ENCODE measurements at regions not wholly inside any gene's neighbourhood (a gene's known extent, or its start where the extent isn't known, plus 50 kb on each side); places are given as distances from the start of the nearest gene placed in this dataset.

GRCh38 chr6:21836772-21837425 is 243.3 kb downstream of the SOX4 start:
- ATAC-seq (no peak), DNase-seq (no peak), FAIRE-seq (no peak)
- Histone ChIP-seq H3K27me3 (no peaks in the 10 kb centered on the region), H3K36me3 (no peaks in the 10 kb centered on the region), H3K9me3 (no peaks in the 10 kb centered on the region), H3K27ac (no peak overlapping the region), H3K4me3 (no peak overlapping the region), H3K4me1 (no peaks in the 10 kb centered on the region)
- no peak for TF ChIP-seq CTCF (IDR thresholded peaks at IDR 0.05)
- intact Hi-C loops (cut with DNase I): no loop called here
- 66% methylated on average over 6 of the region's 6 CpGs for WGBS, 2 donors

- Histone ChIP-seq H3K9me3 (no peaks in the 10 kb centered on the region), H3K4me1 (no peaks in the 10 kb centered on the region), H3K27me3 (no peaks in the 10 kb centered on the region), H3K27ac (no peak overlapping the region), H3K36me3 (no peaks in the 10 kb centered on the region), H3K4me3 (no peak overlapping the region)
- FAIRE-seq (no peak), ATAC-seq (no peak), DNase-seq (no peak)
- TF ChIP-seq CTCF (IDR thresholded peaks at IDR 0.05): no peak
- 58 to 74% methylated on average over 2 of the region's 2 CpGs for WGBS, 2 donors
- intact Hi-C loops (cut with DNase I): no loop called here
Measured at GRCh38 chr6:21840428-21840827, 246.9 kb downstream of the SOX4 start.

GRCh38 chr6:21842875-21843645 is 249.5 kb downstream of the SOX4 start:
- DNase-seq (no peak), ATAC-seq (peak in 2 of 4 donors; percentile 17 to 74), FAIRE-seq (no peak)
- Histone ChIP-seq H3K36me3 (no peaks in the 10 kb centered on the region), H3K4me3 (no peak overlapping the region), H3K9me3 (no peaks in the 10 kb centered on the region), H3K4me1 (no peaks in the 10 kb centered on the region), H3K27me3 (no peaks in the 10 kb centered on the region), H3K27ac (no peak overlapping the region)
- intact Hi-C loops (cut with DNase I): no loop called here
- TF ChIP-seq CTCF (IDR thresholded peaks at IDR 0.05): no peak
- 53 to 60% methylated on average over 1 of the region's 1 CpG for WGBS, 2 donors

- no peak overlapping the region for H3K27ac ChIP-seq
- TF ChIP-seq CTCF (IDR thresholded peaks at IDR 0.05): no peak
- no peak overlapping the region for H3K4me3 ChIP-seq
- DNase-seq (no peak), ATAC-seq (no peak), FAIRE-seq (no peak)
- intact Hi-C loops (cut with DNase I): no loop called here
- no peaks in the 10 kb centered on the region for H3K36me3 ChIP-seq
- no peaks in the 10 kb centered on the region for H3K9me3 ChIP-seq
- H3K4me1 ChIP-seq: no peaks in the 10 kb centered on the region
- 71 to 84% methylated on average over 10 of the region's 10 CpGs for WGBS, 2 donors
- H3K27me3 ChIP-seq: no peaks in the 10 kb centered on the region
Measured at GRCh38 chr6:21844120-21844917, 250.8 kb downstream of the SOX4 start.
